Mesothelial cell of epicardium (in vitro differentiated cells): ENCODE measurements at regions not wholly inside any gene's neighbourhood (a gene's known extent, or its start where the extent isn't known, plus 50 kb on each side); places are given as distances from the start of the nearest gene placed in this dataset.
"Not testable (repeated sequence)": the region's sequence is repeated elsewhere in the genome, so short reads cannot be mapped to it uniquely, and the experiment has no call there.

ENCODE experiments used
- DNase-seq, 2 experiments: peaks; one replicate each; pipeline ENCODE4 v3.0.0; 2021; ENCODE audit warnings: low spot score in 2 of 2; ENCODE audit not compliant: unreplicated experiment in 2 of 2
- H3K27ac Mint-ChIP-seq: 2 replicates; pipeline ENCODE4 v1.8.0; 2021; ENCODE audit warnings: mixed read lengths
- H3K27me3 Mint-ChIP-seq: 2 replicates; pipeline ENCODE4 v1.8.0; 2021; ENCODE audit warnings: low read depth, mixed read lengths
- H3K36me3 Mint-ChIP-seq: 2 replicates; pipeline ENCODE4 v1.8.0; 2021; ENCODE audit warnings: mixed read lengths
- H3K4me1 Mint-ChIP-seq: 2 replicates; pipeline ENCODE4 v1.8.0; 2021; ENCODE audit warnings: mixed read lengths
- H3K4me3 Mint-ChIP-seq: 2 replicates; pipeline ENCODE4 v1.8.0; 2021; ENCODE audit warnings: mild to moderate bottlenecking, moderate library complexity, mixed read lengths
- H3K9me3 Mint-ChIP-seq: 2 replicates; pipeline ENCODE4 v1.8.0; 2021; ENCODE audit warnings: mixed read lengths
- CTCF ChIP-seq: fragments of 200-600 bp; sonication (generic); IDR thresholded peaks from one replicate; pipeline ENCODE4 v1.5.0; 2021; ENCODE audit warnings: antibody characterized with exemption; ENCODE audit not compliant: unreplicated experiment

- H3K4me1 Mint-ChIP-seq: no peaks in the 10 kb centered on the region
- peaks cover 30% of the 10 kb centered on the region for H3K27me3 Mint-ChIP-seq
- TF ChIP-seq CTCF: no peak
- peaks cover 8% of the 10 kb centered on the region for H3K9me3 Mint-ChIP-seq
- H3K36me3 Mint-ChIP-seq: no peaks in the 10 kb centered on the region
- no peak overlapping the region for H3K27ac Mint-ChIP-seq
- H3K4me3 Mint-ChIP-seq: no peak overlapping the region
- DNase-seq: no peak
Measured at GRCh38 chr13:78540058-78540457, 63.3 kb downstream of the POU4F1 start.

GRCh38 chr13:78526044-78526443, 77.3 kb downstream of the POU4F1 start:
- H3K27ac Mint-ChIP-seq, H3K27me3 Mint-ChIP-seq, DNase-seq, H3K4me3 Mint-ChIP-seq, H3K36me3 Mint-ChIP-seq, H3K4me1 Mint-ChIP-seq: not testable (repeated sequence)
- peaks cover 36% of the 10 kb centered on the region for H3K9me3 Mint-ChIP-seq

- Mint-ChIP-seq H3K27me3 (peaks cover 2% of the 10 kb centered on the region), H3K4me3 (no peak overlapping the region), H3K36me3 (no peaks in the 10 kb centered on the region), H3K9me3 (peaks cover 27% of the 10 kb centered on the region), H3K27ac (no peak overlapping the region), H3K4me1 (no peaks in the 10 kb centered on the region)
- DNase-seq: no peak
- no peak for TF ChIP-seq CTCF
Measured at GRCh38 chr13:78524936-78525335, 78.4 kb downstream of the POU4F1 start.

- H3K27me3 Mint-ChIP-seq: no peaks in the 10 kb centered on the region
Measured at GRCh38 chr13:78521091-78521490, 82.3 kb downstream of the POU4F1 start.

GRCh38 chr13:78520425-78520824, 82.9 kb downstream of the POU4F1 start:
- no peaks in the 10 kb centered on the region for H3K36me3 Mint-ChIP-seq
- no peak overlapping the region for H3K4me3 Mint-ChIP-seq
- no peaks in the 10 kb centered on the region for H3K27me3 Mint-ChIP-seq
- peaks cover 16% of the 10 kb centered on the region for H3K9me3 Mint-ChIP-seq
- no peak overlapping the region for H3K27ac Mint-ChIP-seq
- TF ChIP-seq CTCF: no peak
- no peaks in the 10 kb centered on the region for H3K4me1 Mint-ChIP-seq
- no peak for DNase-seq

More at GRCh38 chr13:78521091-78521490, 82.3 kb downstream of the POU4F1 start:
- H3K4me3 Mint-ChIP-seq: no peak overlapping the region
- no peak overlapping the region for H3K27ac Mint-ChIP-seq
- TF ChIP-seq CTCF: no peak
- H3K9me3 Mint-ChIP-seq: peaks cover 21% of the 10 kb centered on the region
- DNase-seq: no peak
- no peaks in the 10 kb centered on the region for H3K4me1 Mint-ChIP-seq
- no peaks in the 10 kb centered on the region for H3K36me3 Mint-ChIP-seq

GRCh38 chr13:78518482-78518881, 84.9 kb downstream of the POU4F1 start:
- not testable (repeated sequence) for H3K27me3 Mint-ChIP-seq, H3K27ac Mint-ChIP-seq, H3K36me3 Mint-ChIP-seq, H3K4me1 Mint-ChIP-seq, DNase-seq, H3K4me3 Mint-ChIP-seq
- H3K9me3 Mint-ChIP-seq: peaks cover 16% of the 10 kb centered on the region

- Mint-ChIP-seq H3K4me3 (no peak overlapping the region), H3K9me3 (peaks cover 4% of the 10 kb centered on the region), H3K4me1 (no peaks in the 10 kb centered on the region), H3K27me3 (peaks cover 11% of the 10 kb centered on the region), H3K36me3 (no peaks in the 10 kb centered on the region), H3K27ac (no peak overlapping the region)
- no peak for TF ChIP-seq CTCF
- no peak for DNase-seq
Measured at GRCh38 chr13:78499802-78500201, 103.5 kb downstream of the POU4F1 start.
